ENCODE measurements at regions not wholly inside any gene's neighbourhood (a gene's known extent, or its start where the extent isn't known, plus 50 kb on each side); places are given as distances from the start of the nearest gene placed in this dataset.

- TF ChIP-seq CTCF (IDR thresholded peaks at IDR 0.05; ENCODE audit: borderline replicate concordance, extremely low read depth, low read length, poor library complexity, severe bottlenecking) (no peak), EZH2 (IDR thresholded peaks at IDR 0.05; ENCODE audit: borderline replicate concordance, low read depth, low read length, severe bottlenecking) (no peak)
Measured at GRCh38 chr5:108634617-108635288, 112.9 kb upstream of the FER start.
